ENCODE measurements at regions not wholly inside any gene's neighbourhood (a gene's known extent, or its start where the extent isn't known, plus 50 kb on each side); places are given as distances from the start of the nearest gene placed in this dataset.
"Not testable (repeated sequence)": the region's sequence is repeated elsewhere in the genome, so short reads cannot be mapped to it uniquely, and the experiment has no call there.

GRCh38 chr14:53217316-53217994 is 64.3 kb upstream of the DDHD1 start:
- DNase-seq (ENCODE audit: low spot score), result peak; percentile 58

GRCh38 chr14:53216955-53217315 is 63.8 kb upstream of the DDHD1 start:
- DNase-seq (ENCODE audit: low spot score), result not testable (repeated sequence)

DNA sequence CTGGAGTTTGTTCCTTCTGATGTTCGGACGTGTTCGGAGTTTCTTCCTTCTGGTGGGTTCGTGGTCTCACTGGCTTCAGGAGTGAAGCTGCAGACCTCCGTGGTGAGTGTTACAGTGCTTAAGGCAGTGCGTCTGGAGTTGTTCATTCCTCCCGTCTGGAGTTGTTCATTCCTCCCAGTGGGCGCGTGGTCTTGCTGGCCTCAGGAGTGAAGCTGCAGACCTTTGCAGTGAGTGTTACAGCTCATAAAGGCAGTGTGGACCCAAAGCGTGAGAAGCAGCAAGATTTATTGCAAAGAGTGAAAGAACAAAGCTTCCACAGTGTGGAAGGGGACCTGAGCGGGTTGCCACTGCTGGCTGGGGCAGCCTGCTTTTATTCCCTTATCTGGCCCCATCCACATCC is 63.4 kb upstream of the DDHD1 start:
- not testable (repeated sequence) for DNase-seq (ENCODE audit: low spot score)

DNA sequence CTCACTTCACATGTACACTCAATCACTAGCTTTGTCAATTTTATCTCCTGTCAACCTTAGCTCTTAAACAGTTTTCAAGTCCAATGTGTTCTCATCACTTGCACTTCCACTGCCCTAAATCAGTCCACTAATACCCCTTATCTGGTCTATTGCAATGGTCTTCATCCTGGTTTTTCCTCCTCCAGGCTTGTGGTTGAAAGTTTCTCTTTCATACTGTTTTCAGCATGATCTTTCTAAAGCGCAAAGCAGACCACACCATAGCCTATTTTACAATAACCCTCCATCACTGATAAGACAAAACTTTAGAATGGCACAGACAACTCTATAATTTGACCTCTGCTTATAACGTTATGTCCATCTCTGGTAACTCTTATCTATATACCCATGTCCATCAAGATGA is 62.0 kb upstream of the DDHD1 start:
- DNase-seq (ENCODE audit: low spot score), result no peak

GRCh38 chr14:53214384-53214783 is 61.3 kb upstream of the DDHD1 start:
- DNase-seq (ENCODE audit: low spot score), result no peak

- DNase-seq (ENCODE audit: low spot score), result no peak
These were observed 60.6 kb upstream of the DDHD1 start for GRCh38 chr14:53213761-53214160.

DNA sequence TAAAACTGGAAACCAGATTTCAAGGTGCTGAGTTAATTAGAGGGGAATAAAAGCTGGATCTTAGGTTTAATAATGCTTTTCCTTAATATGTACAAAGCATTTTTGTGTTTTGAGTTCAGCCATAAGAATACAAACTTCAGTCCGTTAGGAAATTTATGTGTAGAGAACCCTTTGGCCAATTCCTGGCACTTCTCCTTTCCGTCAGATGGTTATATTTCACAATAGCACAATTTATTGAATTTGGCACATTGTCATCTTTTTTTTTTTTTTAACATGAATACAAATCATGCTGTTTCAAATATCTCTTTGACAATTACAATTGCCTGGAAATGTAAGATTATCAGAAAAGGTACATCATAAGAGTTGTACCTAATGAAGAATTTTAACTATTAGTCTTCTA is 56.2 kb upstream of the DDHD1 start:
- DNase-seq (ENCODE audit: low spot score), result no peak

Data from HT-29 (cell line).